NCI-H2227 (cell line): ENCODE measurements at regions not wholly inside any gene's neighbourhood (a gene's known extent, or its start where the extent isn't known, plus 50 kb on each side); places are given as distances from the start of the nearest gene placed in this dataset.

Source experiments
- DNase-seq: peaks from one replicate; lab custom pipeline; 2025; ENCODE audit not compliant: unreplicated experiment; lab: John Stamatoyannopoulos, UW

DNA sequence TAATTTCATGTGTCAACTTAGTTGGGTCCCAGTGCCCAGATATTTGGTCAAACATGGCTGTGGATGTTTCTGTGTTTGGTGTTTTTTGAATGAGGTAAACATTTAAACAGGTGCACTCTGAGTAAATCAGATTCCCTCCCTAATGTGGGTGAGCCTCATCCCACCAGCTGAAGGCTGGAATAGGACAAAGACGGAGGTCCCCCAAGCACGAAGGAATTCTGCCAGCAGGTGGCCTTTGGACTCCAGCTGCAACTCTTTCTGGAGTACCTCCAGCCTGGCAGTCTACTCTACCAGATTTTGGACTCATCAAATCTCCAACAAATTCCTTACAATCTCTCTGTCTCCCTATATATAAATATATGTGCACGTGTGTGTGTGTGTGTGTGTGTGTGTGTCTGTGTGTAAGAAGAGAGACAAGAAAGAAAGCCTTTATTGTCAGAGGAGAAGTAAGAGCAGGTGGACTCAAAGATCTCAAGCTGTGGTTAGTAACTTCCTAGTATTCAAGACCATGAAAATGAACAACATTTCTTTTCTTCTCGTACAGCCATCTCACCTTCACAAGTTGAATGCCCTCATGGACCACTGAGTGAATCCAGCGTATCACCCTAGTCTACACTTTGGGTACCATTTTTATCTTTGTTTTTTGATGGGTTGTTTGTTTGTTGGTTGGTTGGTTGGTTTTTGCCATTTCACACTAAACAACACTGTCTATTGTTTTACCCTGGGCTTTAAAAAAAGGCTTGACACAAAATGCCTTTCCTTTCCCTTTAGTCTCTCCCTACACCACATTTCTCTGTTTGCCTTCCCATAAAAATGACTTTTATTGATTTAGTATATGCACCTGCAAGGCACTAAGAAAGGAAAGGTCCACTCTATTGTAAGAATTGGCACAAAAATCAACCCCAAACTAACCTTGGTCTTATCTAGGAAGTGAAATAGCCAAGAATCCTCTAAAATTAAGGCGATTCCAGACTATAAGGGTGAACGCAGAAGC lies 118.7 kb downstream of the TENT4A start:
- DNase-seq = no peak

DNA sequence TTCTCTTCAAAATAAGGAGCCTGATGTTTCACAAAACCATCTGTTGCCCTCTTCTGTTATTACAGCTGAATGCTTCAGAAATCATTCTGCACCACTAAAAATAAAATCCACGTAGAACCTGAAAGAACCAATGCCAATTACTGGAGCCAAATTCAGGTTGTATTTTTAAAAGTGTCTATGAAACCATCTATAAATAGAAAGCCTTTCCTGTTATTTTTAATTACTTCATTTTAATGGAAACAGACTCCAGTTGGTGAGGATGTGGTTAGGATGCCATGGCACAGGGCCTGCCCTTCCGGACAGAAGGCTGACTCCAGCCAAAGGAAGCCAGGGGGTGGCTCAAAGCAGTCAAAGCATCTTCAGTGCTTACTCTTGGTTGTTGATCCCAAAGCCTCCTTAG lies 119.8 kb downstream of the TENT4A start:
- DNase-seq = no peak

DNA sequence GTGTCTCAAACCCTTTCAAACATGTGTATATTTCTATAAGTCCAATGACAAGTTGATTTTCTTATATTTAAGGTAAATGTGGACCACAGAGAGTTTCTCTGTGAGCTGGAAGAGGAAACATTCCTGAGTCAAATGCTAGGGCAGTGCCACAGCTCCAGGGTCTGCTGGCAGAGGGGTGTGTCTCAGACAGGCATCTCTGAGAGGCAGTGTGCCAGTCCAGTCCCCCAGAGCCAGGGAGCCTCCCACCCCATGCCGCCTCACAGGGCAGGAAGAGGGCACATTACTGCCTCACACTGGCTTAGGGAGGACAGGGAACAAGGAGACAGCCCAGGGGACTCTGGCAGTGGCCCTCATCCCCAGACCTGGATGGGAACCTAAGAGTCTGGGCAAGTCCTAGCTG lies 120.2 kb downstream of the TENT4A start:
- no peak for DNase-seq

DNA sequence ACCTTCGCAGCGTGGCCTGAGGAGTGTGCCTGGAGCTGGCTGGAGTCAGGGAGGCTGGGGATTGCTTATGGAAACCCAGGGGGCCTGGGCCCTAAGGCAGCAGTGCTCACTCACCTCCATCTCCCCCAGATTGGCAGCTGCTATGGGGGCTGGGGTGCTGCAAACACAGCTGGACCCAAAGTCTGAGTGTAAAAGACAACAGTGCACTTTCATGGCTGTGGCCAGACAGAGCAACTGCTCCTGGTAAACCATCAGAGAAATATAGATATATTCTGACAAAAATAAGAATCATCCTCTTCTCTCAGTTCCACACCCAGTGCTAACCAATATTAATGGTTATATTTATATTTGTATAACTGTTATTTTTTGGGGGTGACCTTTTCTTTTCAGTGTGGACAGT lies 123.9 kb downstream of the TENT4A start:
- no peak for DNase-seq

DNA sequence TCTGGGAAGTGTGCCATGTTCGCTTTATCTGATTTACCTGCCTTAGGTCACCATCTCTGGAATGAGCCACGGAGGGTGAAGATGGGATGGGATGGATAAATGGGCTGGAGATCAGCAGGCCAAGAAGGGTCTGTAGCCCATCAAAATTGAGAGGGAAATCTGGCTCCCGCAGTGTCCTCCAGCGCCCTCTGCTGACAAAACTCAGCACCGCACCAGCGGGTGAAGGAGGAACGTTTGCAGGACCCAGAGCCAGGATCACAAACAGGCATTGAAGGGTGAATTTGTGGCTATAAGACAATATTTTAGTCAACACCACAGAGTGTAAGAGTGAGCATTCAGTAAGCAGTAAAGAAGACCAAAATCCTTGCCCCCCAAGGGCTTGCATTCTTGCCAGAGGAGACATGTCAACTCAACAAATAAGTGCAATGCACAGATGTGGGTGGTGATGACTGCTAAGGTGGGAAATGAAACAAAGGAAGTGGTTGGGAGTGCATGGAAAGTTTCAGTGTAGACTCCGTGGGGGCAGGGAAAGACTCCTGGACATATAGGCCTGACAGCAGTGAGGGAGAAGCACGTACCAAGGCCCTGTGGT lies 124.4 kb downstream of the TENT4A start:
- DNase-seq = no peak

DNA sequence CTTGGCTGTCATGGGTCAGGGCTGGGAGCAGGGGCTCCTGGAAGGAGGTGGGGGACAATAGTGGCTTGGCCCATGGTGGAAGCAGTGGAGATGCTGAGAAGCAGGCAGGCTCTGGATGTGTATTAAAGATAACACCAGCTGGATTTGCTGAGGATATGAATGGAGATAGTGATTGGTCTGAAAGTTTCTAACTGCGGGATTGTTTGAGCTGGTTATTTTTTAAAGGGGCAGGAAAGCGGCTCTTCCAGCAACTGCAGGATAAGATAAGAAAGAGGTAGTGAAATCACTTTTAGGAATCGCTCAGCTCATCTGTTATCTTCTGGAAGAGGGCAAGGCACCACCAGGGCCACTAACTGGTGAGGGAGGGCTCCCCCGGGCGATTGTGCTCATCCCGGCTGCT lies 125.5 kb downstream of the TENT4A start:
- DNase-seq = no peak

DNA sequence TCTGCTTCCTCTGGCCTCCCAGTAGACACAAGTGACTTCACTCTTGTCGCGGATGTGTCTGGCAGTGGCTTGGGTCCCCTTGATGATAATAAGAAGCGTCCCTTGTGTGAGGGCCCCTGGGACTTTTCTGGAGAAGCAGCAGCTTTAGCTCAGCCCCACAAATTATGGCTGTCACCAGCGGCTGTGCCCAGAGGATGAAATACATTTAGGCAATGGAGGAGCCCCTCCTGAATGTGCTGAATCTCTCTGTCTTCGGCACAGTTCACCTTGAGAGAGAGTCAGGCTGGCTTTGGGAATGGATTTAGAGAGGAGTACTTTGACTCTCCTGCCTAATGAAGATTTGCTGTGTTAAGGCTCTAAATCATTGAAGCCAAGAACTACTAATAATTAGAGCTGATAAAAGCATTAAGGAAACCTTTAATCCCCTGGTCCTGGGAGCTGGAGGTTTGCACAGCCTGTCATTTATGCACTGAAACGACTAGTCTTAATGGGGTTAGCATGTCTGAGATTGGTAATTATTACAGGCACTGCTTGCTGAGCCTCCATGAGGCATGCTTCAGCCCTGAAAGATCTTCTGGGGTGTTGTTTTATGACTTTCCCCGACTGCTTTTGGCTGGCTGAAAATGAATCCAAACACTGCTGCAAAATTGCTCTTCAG lies 127.0 kb downstream of the TENT4A start:
- no peak for DNase-seq

DNA sequence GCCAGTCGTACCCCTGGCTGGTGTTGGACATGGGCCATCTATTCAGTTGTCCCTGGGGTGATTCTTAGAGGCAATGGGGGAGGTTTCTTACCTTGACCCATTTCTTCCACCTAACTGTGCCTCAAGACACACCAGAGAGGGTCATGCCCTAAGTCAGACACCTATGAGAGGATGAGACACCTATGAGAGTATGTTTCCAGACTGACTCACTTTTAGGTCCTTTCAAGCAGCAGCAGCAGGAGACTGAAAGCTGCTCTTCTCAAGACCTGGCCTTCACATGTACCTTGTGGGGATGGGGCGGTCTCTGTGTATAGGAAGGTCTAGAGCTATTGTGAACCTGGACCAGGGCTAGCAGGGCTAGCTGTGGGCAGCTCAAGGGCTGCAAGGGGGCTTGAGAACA lies 130.1 kb downstream of the TENT4A start:
- DNase-seq = no peak

DNA sequence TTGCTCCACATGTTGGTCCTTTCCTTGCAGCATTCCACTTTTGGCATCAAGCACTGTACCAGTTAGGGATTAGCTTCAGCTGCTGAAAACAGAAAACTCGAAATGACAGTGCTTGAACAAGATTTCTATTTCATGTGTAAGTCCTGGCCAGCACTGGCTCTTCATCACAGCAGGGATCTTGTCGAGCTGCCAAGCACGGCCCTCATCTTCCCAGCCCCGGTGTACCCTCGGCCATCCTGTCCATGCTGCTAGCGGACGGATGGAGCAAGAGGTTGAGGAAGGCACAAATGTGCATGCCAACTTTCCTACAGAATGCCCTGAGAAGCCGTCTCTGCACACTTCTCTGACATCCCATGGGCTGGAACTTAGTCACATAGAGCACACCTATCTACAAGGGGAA lies 130.6 kb downstream of the TENT4A start:
- no peak for DNase-seq

DNA sequence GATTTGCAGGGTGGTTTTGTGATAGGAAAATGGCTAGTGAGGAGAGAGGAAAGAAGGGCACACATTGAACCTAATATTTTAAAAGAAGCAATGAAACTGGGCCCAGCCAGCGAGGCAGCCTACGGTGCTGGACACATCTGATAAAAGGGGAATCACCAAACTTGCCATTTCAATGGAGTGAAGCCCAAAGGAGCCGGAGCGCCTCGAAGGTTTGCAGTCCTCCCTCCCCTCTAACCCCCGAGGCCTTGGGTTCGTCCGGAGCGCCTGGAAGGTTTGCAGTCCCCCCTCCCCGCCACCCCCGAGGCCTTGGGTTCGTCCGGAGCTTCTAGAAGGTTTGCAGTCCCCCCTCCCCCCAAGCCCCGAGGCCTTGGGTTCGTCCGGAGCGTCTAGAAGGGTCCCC lies 132.6 kb downstream of the TENT4A start:
- DNase-seq = no peak

DNA sequence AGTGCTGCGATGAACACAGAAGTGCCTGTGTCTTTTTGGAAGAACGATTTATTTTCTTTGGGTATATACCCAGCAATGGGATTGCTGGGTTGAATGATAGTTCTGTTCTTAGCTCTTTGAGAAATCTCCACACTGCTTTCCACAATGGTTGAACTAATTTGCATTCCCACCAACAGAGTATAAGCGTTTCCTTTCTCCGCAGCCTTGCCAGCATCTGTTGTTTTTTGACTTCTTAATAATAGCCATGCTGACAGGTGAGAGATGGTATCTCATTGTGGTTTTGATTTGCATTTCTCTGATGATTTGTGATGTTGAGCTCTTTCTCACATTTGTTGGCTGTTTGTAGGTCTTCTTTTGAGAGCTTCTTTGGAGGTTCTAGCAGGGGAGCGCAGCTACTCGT lies 134.6 kb downstream of the TENT4A start:
- no peak for DNase-seq

DNA sequence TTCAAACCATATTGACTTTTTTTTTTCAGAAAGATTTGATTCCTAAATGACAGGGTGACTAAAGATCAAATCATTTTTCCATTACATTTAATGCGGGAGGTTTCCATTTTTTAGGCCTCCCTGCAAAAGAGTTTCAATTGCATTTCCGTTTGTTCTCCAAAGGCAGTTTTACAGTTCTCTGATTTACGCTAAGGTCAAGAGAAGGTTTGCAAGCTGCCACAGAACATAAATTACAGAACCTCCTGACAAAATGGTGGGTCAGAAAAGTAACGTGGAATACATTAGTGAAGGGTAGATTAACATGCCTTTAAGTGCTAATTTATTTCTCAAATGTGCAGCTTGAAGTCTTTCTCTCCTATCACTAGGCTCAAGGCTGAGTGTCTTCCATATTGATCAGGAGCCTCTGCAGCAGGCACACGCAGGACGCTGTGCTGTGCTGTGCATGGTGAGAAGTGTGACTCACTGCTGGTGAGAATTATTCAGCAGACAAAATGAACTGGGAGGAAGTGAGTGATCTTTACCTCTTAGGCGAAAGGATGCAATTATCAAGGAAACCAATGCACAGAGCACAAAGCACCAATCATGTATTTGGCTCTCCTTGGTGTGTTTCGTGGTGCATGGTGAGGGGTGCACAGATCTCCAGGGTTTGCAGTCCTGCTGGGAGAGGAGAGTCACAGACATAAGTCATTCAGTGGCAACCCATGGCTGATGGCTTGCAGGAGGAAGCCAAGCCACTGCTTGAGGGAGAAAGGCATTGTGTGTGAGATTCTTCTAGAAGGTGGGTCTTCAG lies 136.3 kb downstream of the TENT4A start:
- no peak for DNase-seq

DNA sequence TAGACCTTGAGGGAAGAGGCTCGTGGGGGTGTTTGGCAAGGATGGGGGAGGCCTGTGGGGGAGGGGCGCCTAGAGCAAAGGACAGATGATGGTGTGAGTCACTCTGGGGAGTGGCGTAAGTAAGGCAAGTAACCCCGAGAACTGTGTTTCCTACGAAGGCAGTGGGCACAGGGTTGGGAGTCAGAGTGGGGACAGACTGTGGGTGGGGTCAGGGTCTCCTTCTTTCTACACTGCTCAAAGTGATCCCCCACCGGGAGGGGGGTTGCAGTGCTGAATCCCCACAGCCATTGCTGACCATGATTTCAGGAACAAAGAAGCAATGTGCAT lies 136.8 kb downstream of the TENT4A start:
- no peak for DNase-seq

DNA sequence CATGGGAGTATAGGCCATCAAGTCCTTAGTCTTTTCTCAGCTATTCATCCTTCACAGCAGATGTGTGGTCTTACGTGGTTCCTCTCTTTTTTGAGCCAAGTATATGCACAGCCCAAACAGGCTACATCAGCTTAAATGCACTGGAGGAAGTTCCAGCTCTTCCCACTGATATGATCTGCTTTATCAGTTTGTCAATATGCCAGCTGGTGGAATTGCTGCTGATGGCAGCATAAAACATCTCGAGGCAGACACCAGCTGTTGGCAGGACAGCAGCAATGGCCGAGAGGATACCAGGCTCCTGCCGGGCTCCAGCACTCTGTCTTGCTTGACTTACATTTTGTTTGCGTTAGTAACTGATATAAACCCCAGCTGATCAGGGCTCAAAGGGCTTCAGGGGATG lies 143.4 kb downstream of the TENT4A start:
- no peak for DNase-seq

DNA sequence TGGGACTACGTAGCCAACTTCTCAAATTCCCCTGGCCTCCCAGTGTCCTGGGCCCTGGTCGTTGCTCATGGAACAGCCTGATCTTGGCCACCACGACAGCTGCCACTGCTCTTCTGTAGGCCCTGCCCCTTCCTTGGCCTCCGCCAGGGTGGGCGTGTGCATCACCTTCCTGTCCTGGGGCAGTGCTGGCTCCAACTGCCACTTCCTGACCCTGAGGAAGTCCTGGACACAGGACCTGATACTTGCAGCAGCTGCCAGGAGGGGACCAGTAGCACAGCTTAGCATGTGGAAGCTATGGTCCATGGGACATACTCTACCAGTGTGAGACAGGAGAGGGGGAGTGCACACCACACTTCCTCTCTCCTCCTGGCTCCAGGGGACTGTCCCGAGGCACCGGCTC lies 145.2 kb downstream of the TENT4A start:
- DNase-seq = no peak

DNA sequence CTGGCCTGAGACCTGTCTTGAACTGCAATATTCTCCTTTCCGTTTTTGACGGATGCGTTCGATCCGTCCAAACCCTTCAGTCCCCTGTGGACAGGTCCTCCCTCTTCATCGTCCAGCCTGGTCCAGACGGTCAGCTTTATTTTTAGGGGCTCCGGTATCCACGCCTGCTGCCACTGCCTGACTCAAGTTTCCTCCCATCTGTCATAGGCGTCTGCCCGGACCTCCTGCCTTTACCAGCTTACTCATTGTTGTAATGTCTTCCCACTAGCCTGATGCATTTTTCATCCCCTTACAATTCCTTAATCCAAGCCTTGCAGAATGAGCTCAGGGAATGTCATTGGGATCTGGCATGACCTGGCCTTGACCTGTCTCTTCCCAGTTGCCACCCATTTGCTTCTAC lies 145.8 kb downstream of the TENT4A start:
- no peak for DNase-seq

DNA sequence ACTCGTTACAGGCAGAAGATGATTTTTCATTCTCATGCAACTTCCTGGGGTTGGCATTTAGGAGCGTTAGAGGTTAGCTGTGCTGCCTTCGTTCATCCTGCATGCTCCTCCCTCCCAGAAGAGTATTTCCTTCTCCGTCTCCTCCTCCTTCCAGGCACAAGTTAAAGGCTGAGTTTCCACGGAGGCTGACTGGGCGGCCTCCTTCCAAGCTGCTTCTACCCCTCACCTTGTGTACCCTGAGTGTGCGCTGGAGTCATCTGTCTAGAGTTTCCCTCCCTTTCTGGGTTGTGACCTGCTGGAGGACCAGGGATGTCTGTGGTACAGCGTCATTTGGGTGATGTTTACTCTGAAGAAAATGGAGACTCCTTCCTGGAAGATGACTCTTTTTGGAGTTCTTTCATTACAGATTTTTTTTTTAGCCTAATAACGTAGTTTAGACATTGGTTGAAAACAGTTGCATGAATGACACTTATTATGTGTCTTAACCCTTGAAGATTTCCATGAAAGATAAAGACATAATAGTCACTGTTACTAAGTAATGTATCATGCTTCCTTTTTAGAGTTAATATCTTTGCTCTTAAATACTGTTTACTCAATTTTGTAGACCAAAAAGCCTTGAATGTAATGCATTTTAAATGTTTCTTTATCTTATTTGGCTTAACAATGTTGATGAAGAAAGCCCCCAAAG lies 146.9 kb downstream of the TENT4A start:
- DNase-seq = no peak

DNA sequence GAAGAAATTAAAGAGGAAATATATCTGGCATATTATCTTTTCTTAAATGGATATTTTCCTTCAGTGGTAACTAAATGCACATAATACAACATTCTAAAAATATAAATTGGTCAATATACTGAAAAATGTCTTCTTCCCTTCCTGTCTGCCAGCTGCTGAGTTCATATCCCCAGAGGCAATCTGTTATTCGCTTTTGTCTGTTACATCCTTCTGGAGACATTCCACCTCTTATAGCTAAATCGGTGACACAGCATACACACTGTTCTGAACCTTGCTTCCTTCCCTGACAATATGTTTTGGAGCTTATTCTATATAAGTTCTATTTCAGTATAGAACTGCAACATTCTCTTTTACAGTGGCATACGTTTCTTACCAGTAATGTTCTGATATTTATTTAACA lies 147.8 kb downstream of the TENT4A start:
- no peak for DNase-seq

DNA sequence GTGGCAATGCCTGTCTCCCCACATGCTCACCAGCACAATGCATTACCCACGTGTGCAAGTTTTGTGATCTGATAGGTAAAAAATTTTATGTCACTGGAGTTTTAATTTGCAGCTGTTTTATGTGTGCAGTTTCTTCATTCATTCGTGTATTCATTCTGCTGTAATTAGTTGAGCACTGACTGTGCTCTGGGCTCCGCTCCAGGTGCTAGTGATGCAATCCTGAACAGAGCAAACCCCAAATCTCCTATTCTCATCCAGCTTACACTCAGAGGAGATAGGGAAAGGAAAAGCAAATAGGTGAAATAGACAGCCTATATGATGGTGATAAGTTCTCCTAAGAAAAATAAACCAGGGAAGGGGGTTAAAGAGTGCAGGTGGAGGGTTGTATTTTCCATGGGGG lies 148.4 kb downstream of the TENT4A start:
- no peak for DNase-seq

DNA sequence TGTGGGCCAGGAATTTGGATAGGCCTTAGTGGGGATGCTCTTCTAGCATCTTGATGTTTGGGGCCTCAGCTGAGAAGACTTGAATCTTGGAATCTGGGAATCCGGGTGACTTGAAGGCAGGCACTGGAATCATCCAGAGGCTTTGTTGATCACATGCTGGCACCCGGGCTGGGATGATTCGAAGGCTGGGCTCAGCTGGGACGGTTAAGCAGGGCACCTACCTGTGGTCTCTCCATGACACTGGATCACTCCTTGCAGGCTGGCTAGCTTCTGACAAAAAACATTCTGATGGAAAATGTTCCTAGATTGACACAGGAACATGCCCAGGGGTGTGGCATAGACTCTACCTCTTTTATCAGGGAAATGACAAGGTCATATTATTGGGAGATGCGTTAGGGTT lies 149.1 kb downstream of the TENT4A start:
- no peak for DNase-seq

DNA sequence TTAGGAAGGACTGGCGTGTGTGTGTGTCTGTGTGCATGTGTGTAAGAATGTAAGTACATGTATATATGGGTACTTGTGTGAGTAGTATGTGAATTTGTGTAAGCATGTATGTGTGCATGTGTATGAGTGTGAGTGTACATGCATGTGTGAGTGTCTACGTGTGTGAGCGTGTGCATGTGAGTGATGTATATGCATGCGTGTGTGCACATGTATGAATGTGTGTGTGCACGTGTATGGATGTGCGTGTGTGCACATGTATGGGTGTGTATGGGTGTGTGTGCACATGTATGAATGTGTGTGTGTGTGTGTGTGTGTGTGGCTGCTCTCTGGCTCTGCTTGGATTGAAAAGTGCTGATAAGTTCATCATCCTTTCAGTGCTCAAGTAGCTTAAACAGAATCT lies 154.5 kb downstream of the TENT4A start:
- DNase-seq = no peak
